ENCODE measurements at regions not wholly inside any gene's neighbourhood (a gene's known extent, or its start where the extent isn't known, plus 50 kb on each side); places are given as distances from the start of the nearest gene placed in this dataset.

GRCh38 chr9:107928701-107929371, 439.3 kb upstream of the KLF4 start:
- Histone ChIP-seq H3K9me2 (replicated peaks; ENCODE audit: insufficient read depth) (no peaks in the 10 kb centered on the region), H3K4me3 (no peak overlapping the region), H3K4me2 (no peak overlapping the region), H3K27ac (no peak overlapping the region), H4K20me1 (ENCODE audit: insufficient read depth, poor library complexity, severe bottlenecking) (no peaks in the 10 kb centered on the region), H3K27me3 (no peaks in the 10 kb centered on the region), H3K9me3 (ENCODE audit: low read depth) (no peaks in the 10 kb centered on the region), H3K79me2 (no peaks in the 10 kb centered on the region), H3K36me3 (replicated peaks; ENCODE audit: insufficient read depth, low read depth) (no peaks in the 10 kb centered on the region), H2AFZ (no peak overlapping the region), H3K4me1 (ENCODE audit: insufficient read depth) (peaks cover 4% of the 10 kb centered on the region)
- 84% methylated on average over 6 of the region's 6 CpGs for WGBS (ENCODE audit: low lambda C conversion rate, missing lambda C conversion rate)
- DNase-seq (ENCODE audit: low spot score), result no peak
- no peak for TF ChIP-seq EZH2 (IDR thresholded peaks at IDR 0.05; ENCODE audit: borderline replicate concordance)
- TF ChIP-seq CTCF (IDR thresholded peaks at IDR 0.05; ENCODE audit: poor library complexity), result no peak
- TF ChIP-seq EZH2phosphoT487 (IDR thresholded peaks at IDR 0.05; ENCODE audit: low read depth, severe bottlenecking, unreplicated experiment), result no peak

- 91% methylated on average over 4 of the region's 4 CpGs for WGBS (ENCODE audit: low lambda C conversion rate, missing lambda C conversion rate)
- Histone ChIP-seq H3K27me3 (no peaks in the 10 kb centered on the region), H3K9me2 (replicated peaks; ENCODE audit: insufficient read depth) (no peaks in the 10 kb centered on the region), H3K4me1 (ENCODE audit: insufficient read depth) (peaks cover 4% of the 10 kb centered on the region), H2AFZ (no peak overlapping the region), H4K20me1 (ENCODE audit: insufficient read depth, poor library complexity, severe bottlenecking) (no peaks in the 10 kb centered on the region), H3K4me3 (no peak overlapping the region), H3K9me3 (ENCODE audit: low read depth) (no peaks in the 10 kb centered on the region), H3K27ac (no peak overlapping the region), H3K79me2 (no peaks in the 10 kb centered on the region), H3K4me2 (no peak overlapping the region), H3K36me3 (replicated peaks; ENCODE audit: insufficient read depth, low read depth) (no peaks in the 10 kb centered on the region)
- TF ChIP-seq CTCF (IDR thresholded peaks at IDR 0.05; ENCODE audit: poor library complexity) (no peak), EZH2phosphoT487 (IDR thresholded peaks at IDR 0.05; ENCODE audit: low read depth, severe bottlenecking, unreplicated experiment) (no peak), EZH2 (IDR thresholded peaks at IDR 0.05; ENCODE audit: borderline replicate concordance) (no peak)
- DNase-seq (ENCODE audit: low spot score), result no peak
Observed at GRCh38 chr9:107927276-107927675, 437.7 kb upstream of the KLF4 start.

GRCh38 chr9:107925749-107926297, 436.3 kb upstream of the KLF4 start:
- H3K9me3 ChIP-seq (ENCODE audit: low read depth), result no peaks in the 10 kb centered on the region
- H3K4me3 ChIP-seq, result no peak overlapping the region
- H3K36me3 ChIP-seq (replicated peaks; ENCODE audit: insufficient read depth, low read depth), result no peaks in the 10 kb centered on the region
- no peaks in the 10 kb centered on the region for H3K27me3 ChIP-seq
- H3K4me1 ChIP-seq (ENCODE audit: insufficient read depth), result no peaks in the 10 kb centered on the region
- DNase-seq (ENCODE audit: low spot score), result no peak
- H4K20me1 ChIP-seq (ENCODE audit: insufficient read depth, poor library complexity, severe bottlenecking), result no peaks in the 10 kb centered on the region
- H3K9me2 ChIP-seq (replicated peaks; ENCODE audit: insufficient read depth), result no peaks in the 10 kb centered on the region
- no peak for TF ChIP-seq EZH2phosphoT487 (IDR thresholded peaks at IDR 0.05; ENCODE audit: low read depth, severe bottlenecking, unreplicated experiment)
- no peak for TF ChIP-seq EZH2 (IDR thresholded peaks at IDR 0.05; ENCODE audit: borderline replicate concordance)
- no peak for TF ChIP-seq CTCF (IDR thresholded peaks at IDR 0.05; ENCODE audit: poor library complexity)
- H3K79me2 ChIP-seq, result no peaks in the 10 kb centered on the region
- no peak overlapping the region for H2AFZ ChIP-seq
- H3K27ac ChIP-seq, result no peak overlapping the region
- no peak overlapping the region for H3K4me2 ChIP-seq
- 84% methylated on average over 5 of the region's 5 CpGs for WGBS (ENCODE audit: low lambda C conversion rate, missing lambda C conversion rate)
